Stimulated activated naive B cell treated with anti-CD40 and anti-IgM and Interleukin-4, amounts not matched to agents 10 μg/mL and 1 μg/mL and 100 μg/mL, for 72 hours (primary cell): ENCODE measurements at regions not wholly inside any gene's neighbourhood (a gene's known extent, or its start where the extent isn't known, plus 50 kb on each side); places are given as distances from the start of the nearest gene placed in this dataset.

ENCODE experiments used
- ATAC-seq, 2 donors: fragments of 150-1000 bp; cut with Tn5 transposase; replicated peaks; 2 replicates each; pipeline ENCODE4 v1.10.0; 2021; ENCODE audit warnings: moderate library complexity in 1 of 2
- DNase-seq: peaks from one replicate; pipeline ENCODE4 v3.0.0; 2021
- H3K27ac Mint-ChIP-seq: one replicate; pipeline ENCODE4 v1.8.0; 2022; ENCODE audit warnings: mild to moderate bottlenecking, mixed read lengths
- H3K27me3 Mint-ChIP-seq, 2 donors: one replicate each; pipeline ENCODE4 v1.8.0; 2022; ENCODE audit warnings: mixed read lengths in 2 of 2
- H3K36me3 Mint-ChIP-seq, 2 donors: one replicate each; pipeline ENCODE4 v1.8.0; 2022; ENCODE audit warnings: mixed read lengths in 2 of 2, mild to moderate bottlenecking in 1 of 2
- H3K4me1 Mint-ChIP-seq, 2 donors: one replicate each; pipeline ENCODE4 v1.8.0; 2022; ENCODE audit warnings: mixed read lengths in 2 of 2, mild to moderate bottlenecking in 1 of 2
- H3K4me3 Mint-ChIP-seq, 2 donors: one replicate each; pipeline ENCODE4 v1.8.0; 2022; ENCODE audit warnings: mild to moderate bottlenecking in 2 of 2, mixed read lengths in 2 of 2, moderate library complexity in 1 of 2
- H3K9me3 Mint-ChIP-seq, 2 donors: one replicate each; pipeline ENCODE4 v1.8.0; 2022; ENCODE audit warnings: mixed read lengths in 2 of 2, mild to moderate bottlenecking in 1 of 2

GRCh38 chr1:115192200-115192767 is 103.0 kb upstream of the TSPAN2 start:
- no peak for DNase-seq
- Mint-ChIP-seq H3K36me3 (no peaks in the 10 kb centered on the region), H3K4me1 (no peaks in the 10 kb centered on the region), H3K9me3 (no peaks in the 10 kb centered on the region), H3K27me3 (peaks cover 7 to 17% of the 10 kb centered on the region in 2 donors), H3K4me3 (no peak overlapping the region), H3K27ac (no peak overlapping the region)
- ATAC-seq = no peak

GRCh38 chr1:115191691-115192090 is 102.4 kb upstream of the TSPAN2 start:
- ATAC-seq = no peak
- Mint-ChIP-seq H3K27ac (no peak overlapping the region), H3K9me3 (no peaks in the 10 kb centered on the region), H3K4me3 (no peak overlapping the region), H3K36me3 (no peaks in the 10 kb centered on the region), H3K4me1 (no peaks in the 10 kb centered on the region), H3K27me3 (peaks cover 7 to 18% of the 10 kb centered on the region in 2 donors)
- no peak for DNase-seq

GRCh38 chr1:115190540-115191170 is 101.4 kb upstream of the TSPAN2 start:
- Mint-ChIP-seq H3K27ac (no peak overlapping the region), H3K36me3 (no peaks in the 10 kb centered on the region)
- DNase-seq = no peak

GRCh38 chr1:115189814-115190539 is 100.7 kb upstream of the TSPAN2 start:
- no peak for DNase-seq
- no peak for ATAC-seq
- Mint-ChIP-seq H3K27ac (no peak overlapping the region), H3K36me3 (no peaks in the 10 kb centered on the region), H3K27me3 (peaks cover 7 to 18% of the 10 kb centered on the region in 2 donors), H3K9me3 (no peaks in the 10 kb centered on the region), H3K4me1 (no peaks in the 10 kb centered on the region), H3K4me3 (no peak overlapping the region)

More at GRCh38 chr1:115190540-115191170, 101.4 kb upstream of the TSPAN2 start:
- no peaks in the 10 kb centered on the region for H3K4me1 Mint-ChIP-seq
- H3K9me3 Mint-ChIP-seq = no peaks in the 10 kb centered on the region
- H3K27me3 Mint-ChIP-seq = peaks cover 7 to 18% of the 10 kb centered on the region in 2 donors
- no peak overlapping the region for H3K4me3 Mint-ChIP-seq
- no peak for ATAC-seq

- Mint-ChIP-seq H3K9me3 (no peaks in the 10 kb centered on the region), H3K4me3 (no peak overlapping the region), H3K27ac (no peak overlapping the region), H3K4me1 (no peaks in the 10 kb centered on the region), H3K27me3 (peaks cover 7 to 12% of the 10 kb centered on the region in 2 donors), H3K36me3 (no peaks in the 10 kb centered on the region)
- DNase-seq (no peak), ATAC-seq (no peak)
These were observed 99.5 kb upstream of the TSPAN2 start for GRCh38 chr1:115188680-115189395.

- Mint-ChIP-seq H3K9me3 (no peaks in the 10 kb centered on the region), H3K4me1 (no peaks in the 10 kb centered on the region), H3K4me3 (no peak overlapping the region), H3K27ac (no peak overlapping the region), H3K36me3 (no peaks in the 10 kb centered on the region), H3K27me3 (peaks cover 7 to 11% of the 10 kb centered on the region in 2 donors)
- ATAC-seq (no peak), DNase-seq (no peak)
These were observed 97.5 kb upstream of the TSPAN2 start for GRCh38 chr1:115186711-115187265.

GRCh38 chr1:115185336-115185735 is 96.0 kb upstream of the TSPAN2 start:
- Mint-ChIP-seq H3K4me3 (no peak overlapping the region), H3K36me3 (no peaks in the 10 kb centered on the region), H3K27me3 (peaks cover 7 to 11% of the 10 kb centered on the region in 2 donors), H3K4me1 (no peaks in the 10 kb centered on the region), H3K9me3 (no peaks in the 10 kb centered on the region), H3K27ac (peak overlapping the region; percentile 34)
- DNase-seq = no peak
- no peak for ATAC-seq

- H3K27ac Mint-ChIP-seq = no peak overlapping the region
- no peak overlapping the region for H3K4me3 Mint-ChIP-seq
- ATAC-seq = no peak
These were observed 95.6 kb upstream of the TSPAN2 start for GRCh38 chr1:115184951-115185331.

GRCh38 chr1:115184260-115184950 is 95.1 kb upstream of the TSPAN2 start:
- Mint-ChIP-seq H3K9me3 (no peaks in the 10 kb centered on the region), H3K4me3 (no peak overlapping the region), H3K36me3 (no peaks in the 10 kb centered on the region), H3K27ac (no peak overlapping the region), H3K27me3 (peaks cover 11 to 12% of the 10 kb centered on the region in 2 donors), H3K4me1 (no peaks in the 10 kb centered on the region)
- DNase-seq = no peak
- peak; percentile 62 to 72 for ATAC-seq

More at GRCh38 chr1:115184951-115185331, 95.6 kb upstream of the TSPAN2 start:
- DNase-seq = no peak
- H3K36me3 Mint-ChIP-seq = no peaks in the 10 kb centered on the region
- H3K27me3 Mint-ChIP-seq = peaks cover 10 to 11% of the 10 kb centered on the region in 2 donors
- no peaks in the 10 kb centered on the region for H3K4me1 Mint-ChIP-seq
- no peaks in the 10 kb centered on the region for H3K9me3 Mint-ChIP-seq

- no peaks in the 10 kb centered on the region for H3K36me3 Mint-ChIP-seq
- DNase-seq (no peak), ATAC-seq (no peak)
- no peak overlapping the region for H3K4me3 Mint-ChIP-seq
- peaks cover 8 to 11% of the 10 kb centered on the region in 2 donors for H3K27me3 Mint-ChIP-seq
- H3K9me3 Mint-ChIP-seq = no peaks in the 10 kb centered on the region
- H3K27ac Mint-ChIP-seq = no peak overlapping the region
- H3K4me1 Mint-ChIP-seq = no peaks in the 10 kb centered on the region
These were observed 94.5 kb upstream of the TSPAN2 start for GRCh38 chr1:115183721-115184259.

GRCh38 chr1:115183158-115183557 is 93.9 kb upstream of the TSPAN2 start:
- Mint-ChIP-seq H3K4me3 (no peak overlapping the region), H3K36me3 (no peaks in the 10 kb centered on the region)
- ATAC-seq = no peak

GRCh38 chr1:115182012-115182715 is 92.9 kb upstream of the TSPAN2 start:
- H3K4me3 Mint-ChIP-seq = no peak overlapping the region
- ATAC-seq = no peak
- H3K9me3 Mint-ChIP-seq = no peaks in the 10 kb centered on the region
- DNase-seq = no peak
- H3K27me3 Mint-ChIP-seq = peaks cover 0 to 4% of the 10 kb centered on the region in 2 donors
- no peaks in the 10 kb centered on the region for H3K36me3 Mint-ChIP-seq
- no peaks in the 10 kb centered on the region for H3K4me1 Mint-ChIP-seq
- no peak overlapping the region for H3K27ac Mint-ChIP-seq

More at GRCh38 chr1:115183158-115183557, 93.9 kb upstream of the TSPAN2 start:
- DNase-seq = no peak
- Mint-ChIP-seq H3K4me1 (no peaks in the 10 kb centered on the region), H3K9me3 (no peaks in the 10 kb centered on the region), H3K27me3 (peaks cover 7 to 9% of the 10 kb centered on the region in 2 donors), H3K27ac (no peak overlapping the region)

GRCh38 chr1:115181231-115181630 is 91.9 kb upstream of the TSPAN2 start:
- DNase-seq (no peak), ATAC-seq (no peak)
- H3K9me3 Mint-ChIP-seq = no peaks in the 10 kb centered on the region

More at GRCh38 chr1:115181231-115181630, 91.9 kb upstream of the TSPAN2 start:
- Mint-ChIP-seq H3K27me3 (peaks cover 0 to 4% of the 10 kb centered on the region in 2 donors), H3K36me3 (no peaks in the 10 kb centered on the region), H3K4me1 (no peaks in the 10 kb centered on the region), H3K27ac (no peak overlapping the region), H3K4me3 (no peak overlapping the region)
